GM18520 (cell line): ENCODE measurements at regions not wholly inside any gene's neighbourhood (a gene's known extent, or its start where the extent isn't known, plus 50 kb on each side); places are given as distances from the start of the nearest gene placed in this dataset.

Experiments used
- ATAC-seq: cut with Tn5 transposase; IDR thresholded peaks from one replicate; pipeline ENCODE4 v1.9.1; 2021; ENCODE audit not compliant: unreplicated experiment

GRCh38 chr10:106213493-106213892 lies 951.0 kb downstream of the SORCS1 start:
- ATAC-seq, result no peak

DNA sequence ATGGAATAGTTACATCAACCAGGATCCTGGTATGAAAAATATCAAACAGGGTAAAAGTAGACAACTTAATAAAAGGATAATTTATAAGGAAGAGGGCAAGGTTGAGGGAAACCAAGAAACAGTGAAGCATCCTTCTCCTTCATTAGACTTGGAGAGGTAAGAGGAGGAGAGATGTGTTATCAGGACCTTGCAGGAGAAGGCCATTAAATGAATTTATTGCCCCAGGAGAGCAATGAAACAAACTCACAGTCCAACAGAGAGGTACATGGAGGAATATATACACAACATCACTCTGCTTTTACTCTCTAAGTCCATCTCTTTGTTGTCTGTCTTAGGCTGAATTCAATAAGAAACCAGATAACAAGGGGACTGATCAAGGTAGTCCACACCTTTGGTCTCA lies 966.2 kb downstream of the SORCS1 start:
- no peak for ATAC-seq

- ATAC-seq, result no peak
Observed at GRCh38 chr10:106189292-106189691, 975.2 kb downstream of the SORCS1 start.

DNA sequence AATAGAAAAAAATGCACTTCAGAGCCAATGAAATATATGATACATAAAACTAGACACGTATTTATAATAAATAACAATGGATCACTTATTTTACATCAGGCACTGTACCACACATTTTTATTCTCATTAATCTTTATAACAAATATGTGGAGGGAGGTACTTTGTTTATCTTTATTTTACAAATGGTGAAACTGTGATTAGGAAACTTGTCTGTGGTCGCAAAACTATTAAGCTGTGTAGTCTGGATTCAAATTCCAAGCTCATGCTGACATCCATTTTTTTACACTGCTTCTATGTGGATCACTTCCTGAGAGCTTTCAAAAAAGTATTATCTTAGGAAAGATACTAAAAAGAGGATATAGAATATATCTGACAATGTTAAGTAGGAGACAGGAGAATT lies 978.6 kb downstream of the SORCS1 start:
- ATAC-seq, result no peak

DNA sequence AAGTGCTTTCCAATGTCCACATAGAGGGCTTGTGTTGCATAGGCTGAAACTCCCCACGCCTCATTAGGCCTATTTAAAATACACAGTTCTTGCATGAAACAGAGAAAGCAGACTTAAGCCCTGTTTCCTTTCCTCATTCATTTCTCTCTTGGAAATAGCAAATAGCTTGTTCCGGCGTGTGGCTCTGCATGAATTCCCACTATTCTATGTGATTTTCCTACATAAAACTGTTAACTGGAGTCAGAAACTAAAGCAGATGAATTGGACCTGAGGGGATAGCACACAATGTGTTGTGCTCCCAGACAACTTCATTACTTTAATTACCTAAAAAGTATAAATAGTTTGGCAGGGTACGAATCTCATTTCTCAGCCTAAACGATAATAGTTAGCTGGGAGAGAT lies 981.5 kb downstream of the SORCS1 start:
- ATAC-seq, result no peak

- ATAC-seq, result no peak
Observed at GRCh38 chr10:106182542-106182941, 982.0 kb downstream of the SORCS1 start.

- ATAC-seq, result no peak
Observed at GRCh38 chr10:106181501-106181900, 983.0 kb downstream of the SORCS1 start.

- no peak for ATAC-seq
Observed at GRCh38 chr10:106179430-106179829, 985.1 kb downstream of the SORCS1 start.

DNA sequence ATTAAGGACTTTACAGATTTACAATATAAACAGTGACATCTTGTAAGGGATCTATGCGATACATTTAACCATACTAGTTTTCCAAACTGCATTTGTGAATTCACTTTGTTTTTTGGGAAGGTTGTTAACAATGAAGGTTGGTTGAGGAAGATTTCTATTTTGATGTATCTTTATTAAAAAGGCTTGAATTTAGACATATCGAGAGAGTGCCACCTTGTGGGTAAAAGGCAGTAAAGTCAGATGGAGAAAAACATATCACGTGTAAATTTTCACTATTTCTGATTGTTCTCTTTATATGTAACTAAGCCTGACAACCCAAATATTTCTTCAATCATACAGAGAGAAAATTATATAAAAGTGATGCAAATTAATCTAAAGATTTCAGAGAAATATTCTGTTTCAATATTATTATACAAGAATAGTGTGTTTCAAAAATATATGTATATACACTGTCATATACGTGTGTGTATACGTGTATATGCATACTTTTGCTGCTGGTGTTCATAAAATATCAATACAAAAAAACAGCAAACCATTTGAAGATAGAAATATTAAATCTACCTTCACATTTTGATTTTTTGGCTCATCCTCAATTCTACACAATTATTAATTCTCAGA lies 988.6 kb downstream of the SORCS1 start:
- no peak for ATAC-seq

DNA sequence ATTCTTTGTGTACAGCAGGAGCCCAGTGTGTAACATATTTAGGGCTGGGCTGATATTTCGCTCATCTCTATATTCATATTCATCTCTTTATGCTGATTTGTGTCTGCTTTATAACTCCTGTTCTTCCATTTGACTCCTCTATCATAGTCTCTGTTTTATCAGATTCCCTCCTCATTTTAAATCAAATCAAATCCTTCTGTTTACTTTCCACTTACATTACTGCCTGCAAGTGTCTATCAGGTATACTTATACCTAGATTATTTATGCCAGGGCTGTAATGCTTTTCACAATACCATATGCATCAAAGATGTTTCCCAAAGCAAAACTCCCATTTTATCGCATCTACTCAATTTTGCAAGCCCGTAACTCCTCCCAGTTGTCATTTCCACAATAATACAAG lies 990.7 kb downstream of the SORCS1 start:
- ATAC-seq, result no peak

GRCh38 chr10:106169241-106169640 lies 995.3 kb downstream of the SORCS1 start:
- no peak for ATAC-seq

DNA sequence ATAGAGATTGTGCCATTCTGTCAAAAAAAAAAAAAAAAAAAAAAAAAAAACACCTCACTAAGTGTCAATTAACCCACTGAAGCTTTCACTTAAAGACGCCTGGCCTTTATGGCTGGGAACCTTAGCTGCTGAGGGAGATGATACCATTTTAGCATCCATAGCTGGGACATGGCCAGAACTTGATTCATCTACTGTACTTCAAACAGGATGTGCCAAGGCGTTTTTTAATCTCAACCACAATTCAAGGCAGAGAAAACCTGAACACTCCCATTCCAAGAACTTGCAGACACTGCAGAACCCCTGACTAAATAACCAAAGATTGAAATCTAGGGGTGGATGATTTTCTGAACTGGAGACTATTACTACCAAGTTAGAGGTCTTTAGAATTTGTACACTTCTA lies 996.6 kb downstream of the SORCS1 start:
- no peak for ATAC-seq

DNA sequence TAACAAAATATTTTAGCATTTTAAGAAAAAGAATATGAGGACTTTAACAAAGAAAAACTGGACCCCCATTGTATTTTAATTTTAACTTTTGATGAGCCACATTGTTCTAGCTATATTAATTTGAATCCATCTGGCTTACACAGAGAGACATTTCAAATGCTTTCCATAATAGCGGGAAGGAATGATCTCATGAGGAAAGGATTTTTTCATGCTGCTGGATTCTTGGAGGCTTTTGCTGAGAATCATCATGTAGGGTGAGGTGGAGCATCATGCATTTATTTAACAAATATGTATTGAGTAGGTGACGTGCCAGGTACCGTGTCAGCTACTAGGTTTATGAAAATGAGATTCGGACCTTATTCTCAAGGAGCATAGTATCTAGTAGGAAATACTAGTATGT lies 1006.3 kb downstream of the SORCS1 start:
- no peak for ATAC-seq

- no peak for ATAC-seq
Observed at GRCh38 chr10:106147021-106147420, 1017.5 kb downstream of the SORCS1 start.

DNA sequence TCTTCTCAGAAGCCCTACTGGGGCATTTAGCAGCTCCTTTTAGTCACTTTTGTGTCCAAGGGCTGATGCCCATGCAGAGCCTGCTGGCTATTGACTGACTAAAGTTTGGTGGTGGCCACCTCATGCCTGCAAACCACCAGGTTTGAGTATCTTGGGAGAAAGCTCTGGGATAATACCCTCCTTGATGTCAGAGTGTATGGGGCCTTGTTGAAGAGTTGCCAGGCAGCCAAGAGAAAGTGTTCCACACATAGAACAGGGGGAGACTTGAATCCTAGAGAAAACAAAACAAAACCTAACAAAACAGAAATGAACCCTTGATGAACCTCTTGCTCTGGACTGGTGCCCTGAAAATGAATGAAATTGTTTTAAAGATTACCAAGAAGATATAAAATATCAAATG lies 1024.6 kb downstream of the SORCS1 start:
- ATAC-seq, result no peak

DNA sequence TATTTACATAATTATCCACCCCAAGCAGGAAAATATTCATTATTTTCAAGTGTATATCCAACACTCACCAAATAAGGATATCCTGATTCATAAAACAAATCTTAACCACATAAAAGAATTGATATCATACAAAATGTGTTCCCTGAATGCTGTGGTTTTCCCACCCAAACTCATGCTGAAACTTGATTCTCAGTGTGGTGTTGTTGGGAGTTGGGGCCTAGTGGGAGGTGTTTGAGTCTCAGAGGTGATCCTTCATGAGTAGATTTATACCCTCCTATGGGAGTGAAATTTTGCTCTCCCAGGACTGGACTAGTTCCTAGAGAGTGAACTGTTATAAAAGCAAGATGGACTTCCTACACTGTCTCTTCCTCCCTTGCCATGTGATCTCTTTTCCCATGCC lies 1028.3 kb downstream of the SORCS1 start:
- no peak for ATAC-seq

DNA sequence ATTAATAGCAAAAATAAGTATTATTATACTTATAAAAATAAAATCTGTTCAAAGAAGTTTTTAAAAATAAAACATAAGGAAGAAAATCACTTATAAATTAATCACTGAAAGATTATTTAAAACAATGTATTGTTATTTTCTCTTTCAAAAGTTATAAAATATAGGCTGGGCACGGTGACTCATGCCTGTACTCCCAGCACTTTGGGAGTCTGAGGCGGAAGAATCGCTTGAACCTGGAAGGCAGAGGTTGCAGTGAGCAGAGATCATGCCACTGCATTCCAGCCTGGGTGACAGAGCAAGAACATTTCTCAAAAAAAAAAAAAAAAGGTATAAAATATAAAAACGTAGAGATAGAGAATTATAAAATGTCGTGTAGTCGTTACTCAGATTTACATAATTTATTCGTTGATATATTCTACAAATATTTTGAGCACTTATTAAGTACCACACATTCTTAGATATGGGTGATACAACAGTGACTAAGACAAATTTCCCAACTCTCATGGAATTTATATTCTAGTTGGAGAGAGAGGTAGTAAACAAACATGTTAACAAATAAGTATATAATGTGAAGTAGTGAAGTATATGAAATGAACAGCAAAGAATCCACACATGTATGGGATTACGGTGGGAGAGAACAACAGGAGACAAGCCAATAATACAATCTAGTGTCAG lies 1030.0 kb downstream of the SORCS1 start:
- ATAC-seq, result no peak

DNA sequence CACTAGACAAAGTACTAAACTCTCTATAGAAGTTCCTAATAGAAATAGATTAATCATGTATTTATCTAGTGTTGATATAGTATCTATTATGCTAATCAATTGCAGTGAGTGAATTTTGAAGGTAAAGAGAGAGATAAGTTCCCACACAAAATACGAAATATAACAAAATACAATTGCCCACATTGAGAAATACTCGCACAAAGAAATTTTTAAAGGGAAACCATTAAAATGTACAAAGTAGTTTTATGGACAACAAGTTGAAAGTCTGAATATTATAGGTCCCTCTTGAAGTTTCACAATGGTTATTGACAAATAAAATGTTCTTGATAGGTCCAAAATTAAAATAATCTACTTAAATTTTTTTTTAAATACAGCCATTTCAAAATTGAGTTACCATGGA lies 1031.1 kb downstream of the SORCS1 start:
- ATAC-seq, result no peak

GRCh38 chr10:106132956-106133355 lies 1031.5 kb downstream of the SORCS1 start:
- ATAC-seq, result no peak

DNA sequence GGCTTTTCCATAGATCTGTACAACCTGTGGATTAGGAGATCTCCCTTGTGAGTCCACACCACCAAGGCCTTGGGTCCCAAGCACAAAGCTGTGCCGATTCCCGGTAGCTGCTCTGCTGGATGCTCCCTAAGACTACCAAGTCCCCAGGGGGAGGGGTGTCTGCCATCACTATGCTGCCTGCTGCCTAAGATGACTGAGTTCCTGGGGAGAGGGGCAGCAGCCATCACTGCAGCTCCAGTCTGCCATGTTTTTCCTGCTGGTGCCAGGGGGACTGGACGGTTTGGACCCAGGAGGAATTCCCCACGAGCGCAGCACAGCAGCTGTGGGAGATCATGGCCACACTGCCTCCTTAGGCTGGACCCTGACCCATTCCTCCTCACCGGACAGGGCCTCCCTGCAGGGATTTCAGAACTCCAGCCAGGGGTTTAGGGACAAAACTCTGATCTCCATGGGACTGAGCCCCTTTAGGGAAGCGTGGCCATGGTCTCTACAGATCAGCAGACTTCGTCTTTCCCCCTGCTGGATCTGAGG lies 1049.8 kb downstream of the SORCS1 start:
- no peak for ATAC-seq

GRCh38 chr10:106111246-106111645 lies 1053.3 kb downstream of the SORCS1 start:
- ATAC-seq, result no peak

DNA sequence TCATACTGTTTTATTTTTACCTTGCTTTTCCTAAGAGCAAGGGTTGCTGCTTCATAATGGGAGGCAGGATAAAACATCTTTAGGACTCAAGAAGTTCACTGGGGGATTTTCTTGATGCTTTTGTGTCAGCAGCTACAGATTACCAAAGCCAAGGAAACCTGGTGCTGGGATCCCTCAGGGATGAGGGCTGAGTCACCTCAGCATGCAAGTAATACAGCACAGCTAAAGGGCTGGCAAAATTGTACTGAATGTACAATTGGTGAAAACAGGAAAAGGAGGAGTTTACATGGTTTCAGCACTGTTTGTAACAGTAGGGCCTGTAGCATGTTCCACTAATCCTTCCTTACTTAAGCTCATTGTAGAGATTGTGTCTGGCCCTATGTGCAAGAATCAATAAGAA lies 1056.8 kb downstream of the SORCS1 start:
- ATAC-seq, result no peak

GRCh38 chr10:106106114-106106513 lies 1058.4 kb downstream of the SORCS1 start:
- ATAC-seq, result no peak
